GM12864 (cell line): ENCODE measurements at regions not wholly inside any gene's neighbourhood (a gene's known extent, or its start where the extent isn't known, plus 50 kb on each side); places are given as distances from the start of the nearest gene placed in this dataset.

ENCODE experiments used
- DNase-seq: peaks from one replicate; pipeline ENCODE4 v3.0.0-alpha.2; 2011; ENCODE audit warnings: low read depth
- H3K4me3 ChIP-seq: 2 replicates; pipeline ENCODE4 v1.5.1; 2011; ENCODE audit warnings: mild to moderate bottlenecking, low read depth, low read length, control low read depth
- TF ChIP-seq, protein P1 (sequence below): IDR thresholded peaks from 2 replicates; pipeline ENCODE4 v1.5.1; 2011; ENCODE audit warnings: low read depth, mild to moderate bottlenecking, moderate library complexity, low read length, control low read depth, inconsistent platforms; ENCODE audit errors: missing control alignments

DNA sequence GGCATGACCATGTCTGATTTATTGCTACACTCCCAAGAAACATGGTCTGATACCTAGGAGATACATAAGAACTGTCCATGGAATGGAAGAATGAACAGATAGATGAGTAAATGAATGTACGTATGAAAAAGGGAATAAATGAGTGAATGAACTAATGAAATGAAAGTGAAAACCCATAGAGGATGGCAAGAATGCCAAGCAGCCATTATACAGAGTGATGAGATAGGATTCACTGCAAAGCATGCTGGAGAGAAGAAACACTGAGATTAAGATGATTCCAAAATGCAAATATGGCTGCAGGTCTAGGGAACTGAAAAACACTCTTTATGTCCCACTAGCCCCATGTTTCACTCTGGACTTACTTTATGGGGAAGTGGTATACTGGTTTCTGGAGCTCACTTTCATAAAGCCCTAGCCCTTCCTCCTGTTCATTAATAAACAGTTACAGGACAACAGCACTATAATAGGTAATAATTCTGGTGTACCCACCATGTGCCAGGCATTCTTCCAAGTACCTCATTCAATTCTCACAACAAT lies 170.3 kb upstream of the RAD23B start:
- no peak overlapping the region for H3K4me3 ChIP-seq
- DNase-seq: peak; percentile 30
- TF ChIP-seq, protein P1, sequence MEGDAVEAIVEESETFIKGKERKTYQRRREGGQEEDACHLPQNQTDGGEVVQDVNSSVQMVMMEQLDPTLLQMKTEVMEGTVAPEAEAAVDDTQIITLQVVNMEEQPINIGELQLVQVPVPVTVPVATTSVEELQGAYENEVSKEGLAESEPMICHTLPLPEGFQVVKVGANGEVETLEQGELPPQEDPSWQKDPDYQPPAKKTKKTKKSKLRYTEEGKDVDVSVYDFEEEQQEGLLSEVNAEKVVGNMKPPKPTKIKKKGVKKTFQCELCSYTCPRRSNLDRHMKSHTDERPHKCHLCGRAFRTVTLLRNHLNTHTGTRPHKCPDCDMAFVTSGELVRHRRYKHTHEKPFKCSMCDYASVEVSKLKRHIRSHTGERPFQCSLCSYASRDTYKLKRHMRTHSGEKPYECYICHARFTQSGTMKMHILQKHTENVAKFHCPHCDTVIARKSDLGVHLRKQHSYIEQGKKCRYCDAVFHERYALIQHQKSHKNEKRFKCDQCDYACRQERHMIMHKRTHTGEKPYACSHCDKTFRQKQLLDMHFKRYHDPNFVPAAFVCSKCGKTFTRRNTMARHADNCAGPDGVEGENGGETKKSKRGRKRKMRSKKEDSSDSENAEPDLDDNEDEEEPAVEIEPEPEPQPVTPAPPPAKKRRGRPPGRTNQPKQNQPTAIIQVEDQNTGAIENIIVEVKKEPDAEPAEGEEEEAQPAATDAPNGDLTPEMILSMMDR: no peak

DNA sequence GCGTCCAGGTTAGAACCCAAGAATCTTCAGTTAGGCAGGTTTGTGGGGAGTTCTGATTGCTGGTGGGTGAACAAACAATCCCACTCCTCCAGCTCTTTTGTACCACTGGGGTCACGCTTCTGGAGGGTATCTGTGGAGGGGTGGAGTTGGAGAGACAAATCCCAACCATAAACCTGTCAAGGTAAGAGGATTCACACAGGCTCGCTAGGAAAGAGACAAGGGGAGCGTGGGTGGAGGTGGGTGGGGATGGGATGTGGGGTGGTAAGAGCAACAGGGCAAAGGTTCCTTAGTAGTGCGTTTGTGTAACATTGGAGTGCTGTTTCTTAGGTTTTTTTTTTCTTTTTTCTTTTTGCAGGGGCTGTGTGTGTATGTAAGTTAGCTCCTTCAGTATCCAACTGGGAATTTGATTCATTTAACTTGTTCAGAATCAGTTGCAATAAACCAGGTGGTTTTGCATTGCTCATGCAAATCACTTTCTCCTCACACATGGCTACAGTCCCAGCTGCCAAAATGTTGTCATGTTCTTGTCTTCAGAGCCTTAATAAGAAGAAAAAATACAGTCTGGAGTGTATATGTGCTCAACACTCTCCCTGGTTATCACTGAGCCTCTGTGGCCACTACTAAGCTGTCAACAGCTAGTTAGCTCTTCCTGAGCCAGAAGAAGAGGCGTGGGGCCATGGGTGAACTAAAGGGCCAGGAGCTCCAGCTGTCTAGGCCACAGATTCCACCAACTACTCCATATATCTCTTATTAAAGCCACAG lies 164.0 kb upstream of the RAD23B start:
- DNase-seq: no peak
- no peak overlapping the region for H3K4me3 ChIP-seq
- TF ChIP-seq, protein P1: no peak

DNA sequence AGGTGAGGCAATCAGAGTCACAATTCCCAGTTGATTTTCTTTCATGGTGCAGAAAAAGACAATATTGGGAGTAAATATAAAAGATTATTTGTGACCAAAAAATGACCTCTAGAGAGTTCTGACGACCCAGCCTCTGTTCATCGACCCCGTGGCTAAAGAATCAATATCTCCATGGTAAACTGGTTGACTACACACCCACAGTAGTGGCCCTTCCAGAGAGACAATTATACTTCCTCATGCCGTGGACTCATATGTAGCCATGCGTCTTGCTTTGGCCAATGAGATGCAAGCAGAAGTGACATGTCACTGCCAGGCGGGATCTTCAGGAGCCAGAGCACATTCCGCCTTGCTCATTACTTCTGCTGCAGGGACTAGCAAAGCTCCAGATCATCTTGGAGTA lies 163.3 kb upstream of the RAD23B start:
- TF ChIP-seq, protein P1: no peak
- H3K4me3 ChIP-seq: no peak overlapping the region
- no peak for DNase-seq

DNA sequence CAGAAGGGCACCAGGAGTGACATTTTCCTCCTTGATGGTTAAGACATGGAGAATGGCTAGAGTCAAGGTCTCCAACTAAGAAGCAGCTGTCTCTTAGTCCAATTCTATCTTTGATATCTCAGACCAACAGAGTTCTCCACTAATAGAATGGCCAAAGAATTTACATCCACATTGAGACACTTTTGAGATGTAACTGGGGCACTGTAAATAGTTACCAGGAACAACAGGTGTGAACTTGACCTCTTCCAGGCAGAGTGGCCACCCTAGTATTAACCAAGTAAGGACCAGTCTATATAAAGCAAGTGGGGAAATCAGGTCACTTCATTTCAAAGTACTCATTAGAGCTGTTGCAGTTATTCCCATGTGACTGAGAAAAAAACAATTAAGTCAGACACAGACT lies 159.7 kb upstream of the RAD23B start:
- TF ChIP-seq, protein P1: no peak
- H3K4me3 ChIP-seq: no peak overlapping the region
- no peak for DNase-seq

DNA sequence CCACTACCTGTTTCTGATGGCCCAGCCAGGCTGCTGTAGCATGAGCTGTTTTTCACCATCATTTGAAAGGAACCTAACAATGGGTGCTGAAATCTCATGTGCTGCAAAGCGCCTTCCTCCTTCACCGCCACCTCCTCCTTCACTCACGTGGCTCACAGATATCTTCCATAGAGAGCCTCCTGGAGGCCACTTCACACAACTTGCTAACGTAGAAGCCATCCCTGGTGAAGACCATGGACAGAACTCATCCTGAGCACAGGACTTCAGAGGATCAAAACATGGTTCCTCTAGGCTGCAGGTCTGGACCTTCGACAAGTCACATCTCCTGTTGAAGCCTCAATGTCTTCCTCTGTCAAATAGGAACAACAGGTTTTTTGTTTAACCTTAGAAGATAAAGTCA lies 155.5 kb upstream of the RAD23B start:
- TF ChIP-seq, protein P1: no peak
- DNase-seq: no peak
- no peak overlapping the region for H3K4me3 ChIP-seq

DNA sequence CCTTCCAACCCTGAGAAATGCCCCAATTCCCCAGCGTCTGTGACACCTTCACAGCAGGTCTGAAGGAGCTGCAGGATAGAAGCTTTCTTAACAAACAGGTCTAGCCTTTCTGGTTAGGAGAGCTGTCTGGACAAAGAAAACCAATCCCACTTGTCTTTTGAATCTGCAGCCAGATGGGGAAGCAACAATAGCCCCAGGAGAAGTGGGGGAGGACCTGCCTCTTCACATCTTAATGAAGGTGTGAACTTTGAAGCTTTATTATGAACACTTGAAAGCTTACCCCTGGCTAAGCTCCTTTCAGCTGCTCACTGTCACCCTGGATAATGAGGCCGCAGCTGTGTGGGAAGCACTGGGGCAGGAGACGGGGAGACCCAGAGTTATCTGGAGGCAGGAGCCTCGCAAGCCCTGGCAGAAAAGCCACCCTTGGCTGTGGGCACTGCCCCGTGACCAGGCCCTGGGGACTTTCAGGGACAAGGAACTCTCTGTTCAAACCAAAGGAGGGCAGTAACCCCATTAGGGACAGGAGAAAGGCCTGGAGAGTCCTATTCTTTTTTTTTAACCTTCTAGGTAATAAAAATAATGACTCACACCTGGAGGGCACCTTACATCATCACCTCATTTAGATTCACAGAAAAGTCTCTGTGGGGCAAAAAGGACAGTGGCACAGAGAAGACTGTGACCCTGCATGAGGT lies 151.8 kb upstream of the RAD23B start:
- no peak overlapping the region for H3K4me3 ChIP-seq
- TF ChIP-seq, protein P1: no peak
- no peak for DNase-seq
